H1 (cell line): ENCODE measurements at regions not wholly inside any gene's neighbourhood (a gene's known extent, or its start where the extent isn't known, plus 50 kb on each side); places are given as distances from the start of the nearest gene placed in this dataset.

Experiments used
- CTCF ChIA-PET: fragments of 300-600 bp; sonication (Branson Sonifier 250); formaldehyde crosslinking; loops from one replicate; lab custom pipeline; 2021; ENCODE audit not compliant: partially characterized antibody; lab: Charles Lee
- POLR2A ChIA-PET: fragments of 300-600 bp; sonication (Branson Sonifier 250); formaldehyde crosslinking; loops from one replicate; lab custom pipeline; 2021; ENCODE audit warnings: inconsistent platforms; ENCODE audit not compliant: partially characterized antibody; lab: Charles Lee
- DNase-seq, 2 experiments: peaks; one replicate each; pipeline versions ENCODE4 v3.0.0 to v3.0.0-alpha.2; 2010 to 2022; ENCODE audit warnings: low spot score in 2 of 2, low read depth in 1 of 2, mixed read lengths in 1 of 2
- FAIRE-seq: peaks from 2 replicates; lab custom pipeline; 2011; peaks lifted over from hg19 to GRCh38; lab: Jason Lieb, UNC
- H2AFZ ChIP-seq: 2 replicates; pipeline ENCODE4 v1.8.1; 2012; ENCODE audit warnings: low read length, inconsistent platforms
- H2AK5ac ChIP-seq: 2 replicates; pipeline ENCODE4 v1.6.1; 2013; ENCODE audit warnings: low read depth, low read length
- H2BK120ac ChIP-seq: replicated peaks from 2 replicates; pipeline ENCODE3; 2013; ENCODE audit warnings: low read depth, low read length, inconsistent platforms
- H2BK12ac ChIP-seq: 2 replicates; pipeline ENCODE4 v1.6.1; 2013; ENCODE audit warnings: low read depth, low read length
- H2BK15ac ChIP-seq: 2 replicates; pipeline ENCODE4 v1.6.1; 2013; ENCODE audit warnings: low read length
- H2BK20ac ChIP-seq: 2 replicates; pipeline ENCODE4 v1.6.1; 2013; ENCODE audit warnings: low read length
- H2BK5ac ChIP-seq: 2 replicates; pipeline ENCODE4 v1.6.1; 2013; ENCODE audit warnings: low read depth, low read length
- H3K14ac ChIP-seq: 2 replicates; pipeline ENCODE4 v1.6.1; 2013; ENCODE audit warnings: inconsistent platforms; ENCODE audit not compliant: insufficient read length
- H3K18ac ChIP-seq: 2 replicates; pipeline ENCODE4 v1.6.1; 2013; ENCODE audit warnings: low read length; ENCODE audit errors: extremely low read depth
- H3K23ac ChIP-seq: 2 replicates; pipeline ENCODE4 v1.6.1; 2013; ENCODE audit warnings: inconsistent platforms; ENCODE audit not compliant: insufficient read length
- H3K23me2 ChIP-seq: 2 replicates; pipeline ENCODE4 v1.6.1; 2013; ENCODE audit warnings: low read depth, low read length
- H3K27ac ChIP-seq: 2 replicates; pipeline ENCODE4 v1.6.1; 2011; ENCODE audit warnings: low read depth, low read length, inconsistent platforms
- H3K27me3 ChIP-seq, 4 experiments: replicated peaks in 1 of 4; 1 replicate in 1 of 4; 2 replicates in 3 of 4; pipeline versions ENCODE4 v1.6.1 to v1.8.1; 2011 to 2013; ENCODE audit warnings: low read length in 3 of 4, mild to moderate bottlenecking in 3 of 4, inconsistent platforms in 2 of 4, mixed read lengths in 2 of 4, moderate library complexity in 1 of 4; ENCODE audit not compliant: control insufficient read depth in 3 of 4, insufficient read depth in 3 of 4; ENCODE audit errors: extremely low read depth in 1 of 4
- H3K36me3 ChIP-seq, 4 experiments: 2 replicates each; pipeline versions ENCODE4 v1.6.1 to v1.8.1; 2011 to 2013; ENCODE audit warnings: mild to moderate bottlenecking in 4 of 4, low read length in 3 of 4, moderate library complexity in 2 of 4, control low read depth in 1 of 4, inconsistent platforms in 1 of 4; ENCODE audit not compliant: insufficient read depth in 4 of 4, control insufficient read depth in 2 of 4
- H3K4ac ChIP-seq: replicated peaks from 2 replicates; pipeline ENCODE3; 2013; ENCODE audit warnings: low read length, low read depth, mixed read lengths, inconsistent platforms; ENCODE audit not compliant: insufficient read length
- H3K4me1 ChIP-seq, 4 experiments: replicated peaks in 1 of 4; 1 replicate in 1 of 4; 2 replicates in 3 of 4; pipeline versions ENCODE4 v1.6.1 to v1.8.1; 2011 to 2013; ENCODE audit warnings: low read length in 3 of 4, inconsistent platforms in 2 of 4, mixed read lengths in 1 of 4; ENCODE audit not compliant: insufficient read depth in 4 of 4, control insufficient read depth in 3 of 4
- H3K4me2 ChIP-seq, 2 experiments: 2 replicates each; pipeline versions ENCODE4 v1.6.1 to v1.8.1; 2011 to 2013; ENCODE audit warnings: low read depth in 2 of 2, low read length in 2 of 2, control low read depth in 1 of 2, inconsistent platforms in 1 of 2, mild to moderate bottlenecking in 1 of 2; ENCODE audit not compliant: insufficient read depth in 1 of 2
- H3K4me3 ChIP-seq, 4 experiments: fragments of 200-600, 300-600 bp in 1 of 4; sonication (generic), shearing (Covaris generic), sonication (Bioruptor Twin) in 1 of 4; 2 replicates each; pipeline versions ENCODE4 v1.5.1 to v1.8.1; 2011 to 2016; ENCODE audit warnings: low read length in 4 of 4, low read depth in 3 of 4, control low read depth in 2 of 4, inconsistent platforms in 2 of 4, mild to moderate bottlenecking in 2 of 4, mixed read lengths in 1 of 4, moderate library complexity in 1 of 4; ENCODE audit not compliant: insufficient read depth in 2 of 4; ENCODE audit errors: extremely low read depth in 1 of 4
- H3K56ac ChIP-seq: replicated peaks from 2 replicates; pipeline ENCODE3; 2013; ENCODE audit warnings: low read depth, mild to moderate bottlenecking, mixed read lengths, low read length, inconsistent platforms; ENCODE audit not compliant: insufficient read length
- H3K79me1 ChIP-seq: 2 replicates; pipeline ENCODE4 v1.6.1; 2013; ENCODE audit warnings: low read depth, low read length, control low read depth
- H3K79me2 ChIP-seq, 2 experiments: 2 replicates each; pipeline versions ENCODE4 v1.6.1 to v1.8.1; 2012 to 2013; ENCODE audit warnings: low read length in 2 of 2, mild to moderate bottlenecking in 2 of 2, inconsistent platforms in 1 of 2; ENCODE audit not compliant: insufficient read depth in 2 of 2, control insufficient read depth in 1 of 2
- H3K9ac ChIP-seq, 4 experiments: replicated peaks in 1 of 4; 1 replicate in 1 of 4; 2 replicates in 3 of 4; pipeline versions ENCODE4 v1.6.1 to v1.8.1; 2011 to 2013; ENCODE audit warnings: low read depth in 3 of 4, low read length in 3 of 4, control low read depth in 2 of 4, mild to moderate bottlenecking in 2 of 4, moderate library complexity in 2 of 4, inconsistent platforms in 1 of 4; ENCODE audit errors: extremely low read depth in 1 of 4
- H3K9me3 ChIP-seq, 2 experiments: 2 replicates each; pipeline versions ENCODE4 v1.6.1 to v1.8.1; 2012 to 2013; ENCODE audit warnings: mild to moderate bottlenecking in 2 of 2, moderate library complexity in 2 of 2, control low read depth in 1 of 2, inconsistent platforms in 1 of 2, low read depth in 1 of 2, low read length in 1 of 2, mixed read lengths in 1 of 2; ENCODE audit not compliant: insufficient read depth in 2 of 2
- H4K20me1 ChIP-seq, 2 experiments: replicated peaks in 1 of 2; 2 replicates each; pipeline versions ENCODE3 to v1.8.1; 2011 to 2013; ENCODE audit warnings: inconsistent platforms in 2 of 2, low read length in 2 of 2, mild to moderate bottlenecking in 1 of 2; ENCODE audit not compliant: insufficient read depth in 2 of 2, control insufficient read depth in 1 of 2
- H4K5ac ChIP-seq: 2 replicates; pipeline ENCODE4 v1.6.1; 2013; ENCODE audit warnings: low read length, low read depth, mixed read lengths, inconsistent platforms; ENCODE audit not compliant: insufficient read length
- H4K8ac ChIP-seq: 2 replicates; pipeline ENCODE4 v1.8.0; 2013; ENCODE audit warnings: mild to moderate bottlenecking, moderate library complexity, low read length, inconsistent platforms; ENCODE audit not compliant: insufficient read depth; ENCODE audit errors: extremely low read depth
- H4K91ac ChIP-seq: replicated peaks from 2 replicates; pipeline ENCODE3; 2013; ENCODE audit warnings: low read length, mixed read lengths, inconsistent platforms; ENCODE audit not compliant: insufficient read length
- E2F6 ChIP-seq: IDR thresholded peaks from 2 replicates; pipeline ENCODE4 v1.6.1; 2012; ENCODE audit warnings: inconsistent platforms
- EZH2 ChIP-seq: fragments of 200-600 bp; sonication (generic); IDR thresholded peaks from 2 replicates; pipeline ENCODE4 v1.7.1; 2012; ENCODE audit warnings: low read depth, mild to moderate bottlenecking, moderate library complexity, low read length, inconsistent platforms; ENCODE audit not compliant: severe bottlenecking
- MAFK ChIP-seq: IDR thresholded peaks from 2 replicates; pipeline ENCODE4 v1.6.1; 2012; ENCODE audit warnings: low read depth, mild to moderate bottlenecking, improper control_type of control experiment, low read length
- POLR2AphosphoS5 ChIP-seq: IDR thresholded peaks from 2 replicates; pipeline ENCODE4 v1.6.1; 2011; ENCODE audit warnings: low read depth, low read length
- RBBP5 ChIP-seq: IDR thresholded peaks from 2 replicates; pipeline ENCODE4 v1.7.1; 2012; ENCODE audit warnings: low read depth, mild to moderate bottlenecking, inconsistent platforms, low read length, moderate library complexity, borderline replicate concordance
- RXRA ChIP-seq: IDR thresholded peaks from 2 replicates; pipeline ENCODE4 v1.6.1; 2011; ENCODE audit warnings: low read depth, mild to moderate bottlenecking, low read length, moderate library complexity; ENCODE audit not compliant: insufficient read depth
- SIRT6 ChIP-seq: IDR thresholded peaks from one replicate; pipeline ENCODE4 v1.7.1; 2012; ENCODE audit warnings: low read length, inconsistent platforms
- SP2 ChIP-seq: IDR thresholded peaks from 2 replicates; pipeline ENCODE4 v1.6.1; 2012; ENCODE audit warnings: mild to moderate bottlenecking, low read length, inconsistent platforms
- ZNF274 ChIP-seq: IDR thresholded peaks from 2 replicates; pipeline ENCODE4 v1.7.0; 2012; ENCODE audit warnings: low read length, borderline replicate concordance; ENCODE audit errors: extremely low read depth
- WGBS, 2 experiments: shearing (Covaris generic) in 1 of 2; methylation state at CpG; one replicate each; pipeline versions ENCODE4 v1.1.6 to v1.1.7; 2013 to 2015; ENCODE audit warnings: low lambda C conversion rate in 2 of 2, mixed read lengths in 2 of 2, inconsistent platforms in 1 of 2, low coverage in 1 of 2, missing lambda C conversion rate in 1 of 2; ENCODE audit not compliant: insufficient replicate concordance in 2 of 2, insufficient coverage in 1 of 2, insufficient read length in 1 of 2; ENCODE audit errors: extremely low coverage in 1 of 2, missing lambda C conversion rate in 1 of 2; 5-methylcytosine and 5-hydroxymethylcytosine counted together

DNA sequence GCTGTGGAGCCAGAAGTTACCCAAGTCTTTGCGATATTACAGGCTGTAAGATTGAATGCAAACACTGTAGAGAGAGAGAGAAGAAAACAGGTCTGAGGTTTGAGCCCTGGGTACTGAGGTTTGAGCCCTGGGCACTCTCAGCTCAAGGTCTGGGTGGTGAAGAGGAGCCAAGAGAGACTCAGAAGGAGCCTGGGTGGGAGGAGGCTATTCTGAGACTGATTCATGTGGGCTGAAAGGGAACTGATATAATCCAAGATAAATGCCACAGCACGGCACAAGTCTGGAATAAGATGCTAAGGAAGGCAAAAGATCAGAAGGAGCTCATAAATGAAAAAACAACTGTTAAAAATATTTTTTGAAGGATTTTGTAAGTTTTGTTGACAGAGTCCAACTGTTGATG, 407.6 kb upstream of the HS6ST1 start:
- no peak overlapping the region for H3K18ac ChIP-seq
- H3K4me3 ChIP-seq = no peak overlapping the region
- no peaks in the 10 kb centered on the region for H3K27me3 ChIP-seq
- H3K14ac ChIP-seq = no peak overlapping the region
- no peak overlapping the region for H3K4ac ChIP-seq
- H3K4me2 ChIP-seq = no peak overlapping the region
- H2BK20ac ChIP-seq = no peak overlapping the region
- 94% methylated on average over 2 of the region's 2 CpGs; no CpG with 5 or more reads in 1 of the 2 experiments for WGBS, 2 experiments
- no peak overlapping the region for H3K9ac ChIP-seq
- ChIA-PET CTCF (interaction anchor here (0.9 to 3.9 kb wide), 3 partner anchors 10 to 548 kb away, joined by 3 to 23 read pairs (median 22); no protein-coding TSS in a partner anchor), POLR2A (no interaction called here)
- H2BK120ac ChIP-seq = no peak overlapping the region
- H4K8ac ChIP-seq = no peak overlapping the region
- H3K36me3 ChIP-seq = no peaks in the 10 kb centered on the region
- no peak for FAIRE-seq
- H3K79me1 ChIP-seq = no peaks in the 10 kb centered on the region
- H2BK12ac ChIP-seq = no peak overlapping the region
- H4K91ac ChIP-seq = no peak overlapping the region
- H2AFZ ChIP-seq = no peak overlapping the region
- H2BK5ac ChIP-seq = no peak overlapping the region
- peaks cover 0 to 3% of the 10 kb centered on the region in 2 experiments; a peak in 1 of 4 replicates for H3K9me3 ChIP-seq
- no peaks in the 10 kb centered on the region for H3K23me2 ChIP-seq
- H3K23ac ChIP-seq = no peak overlapping the region
- TF ChIP-seq RBBP5 (no peak), MAFK (no peak), ZNF274 (no peak), EZH2 (no peak), SP2 (no peak), POLR2AphosphoS5 (no peak), SIRT6 (no peak), E2F6 (no peak), RXRA (no peak)
- no peaks in the 10 kb centered on the region for H3K79me2 ChIP-seq
- H3K56ac ChIP-seq = no peak overlapping the region
- H4K5ac ChIP-seq = no peak overlapping the region
- no peak for DNase-seq
- no peak overlapping the region for H2BK15ac ChIP-seq
- no peaks in the 10 kb centered on the region; a peak in 1 of 7 replicates for H3K4me1 ChIP-seq
- H3K27ac ChIP-seq = no peak overlapping the region
- H4K20me1 ChIP-seq = no peaks in the 10 kb centered on the region
- no peak overlapping the region for H2AK5ac ChIP-seq
